Neural cell (in vitro differentiated cells): ENCODE measurements at regions not wholly inside any gene's neighbourhood (a gene's known extent, or its start where the extent isn't known, plus 50 kb on each side); places are given as distances from the start of the nearest gene placed in this dataset.

Source experiments
- H2AFZ ChIP-seq: fragments of 200-600, 300-800 bp; sonication (generic), shearing (Covaris generic); 2 replicates; pipeline ENCODE4 v1.6.0; 2014; ENCODE audit warnings: low read depth, mild to moderate bottlenecking, antibody characterized with exemption, low read length, moderate library complexity
- H3F3A ChIP-seq: fragments of 200-600 bp; shearing (Covaris generic); 2 replicates; pipeline ENCODE4 v1.6.1; 2016; ENCODE audit warnings: mild to moderate bottlenecking, moderate library complexity, mixed read lengths, antibody characterized with exemption, low read length; ENCODE audit not compliant: insufficient read depth, poor library complexity, severe bottlenecking
- H3K27ac ChIP-seq: fragments of 200-600, 300-800 bp; sonication (generic), shearing (Covaris generic); 2 replicates; pipeline ENCODE4 v1.5.1; 2014; ENCODE audit warnings: mild to moderate bottlenecking, low read length, moderate library complexity
- H3K27me3 ChIP-seq: fragments of 300-800, 200-600 bp; sonication (generic), shearing (Covaris generic); 2 replicates; pipeline ENCODE4 v1.6.0; 2014; ENCODE audit warnings: mild to moderate bottlenecking, low read depth, low read length, moderate library complexity; ENCODE audit not compliant: insufficient read depth
- H3K36me3 ChIP-seq: fragments of 300-800, 200-600 bp; sonication (generic), shearing (Covaris generic); 2 replicates; pipeline ENCODE4 v1.5.1; 2014; ENCODE audit warnings: mild to moderate bottlenecking, antibody characterized with exemption, low read length, moderate library complexity; ENCODE audit not compliant: insufficient read depth
- H3K4me2 ChIP-seq: fragments of 300-800, 200-600 bp; sonication (generic), shearing (Covaris generic); 2 replicates; pipeline ENCODE4 v1.6.0; 2014; ENCODE audit warnings: mild to moderate bottlenecking, low read length
- H3K4me3 ChIP-seq: fragments of 300-800, 200-600 bp; sonication (generic), shearing (Covaris generic); 2 replicates; pipeline ENCODE4 v1.5.1; 2014; ENCODE audit warnings: mild to moderate bottlenecking, low read length, moderate library complexity
- H3K79me2 ChIP-seq: fragments of 200-600 bp; shearing (Covaris generic); replicated peaks from 2 replicates; pipeline ENCODE4 v1.6.0; 2014; ENCODE audit warnings: mild to moderate bottlenecking, low read length, moderate library complexity; ENCODE audit not compliant: insufficient read depth
- H3K9ac ChIP-seq: fragments of 300-800, 200-600 bp; sonication (generic), shearing (Covaris generic); 2 replicates; pipeline ENCODE4 v1.6.1; 2016; ENCODE audit warnings: mild to moderate bottlenecking, low read length, mixed read lengths
- H3K9me2 ChIP-seq: fragments of 200-600 bp; shearing (Covaris generic); 2 replicates; pipeline ENCODE4 v1.6.1; 2016; ENCODE audit warnings: mild to moderate bottlenecking, low read length, mixed read lengths; ENCODE audit not compliant: insufficient read depth
- H3K9me3 ChIP-seq: fragments of 200-600, 300-800 bp; sonication (generic), shearing (Covaris generic); 2 replicates; pipeline ENCODE4 v1.6.1; 2016; ENCODE audit warnings: mild to moderate bottlenecking, mixed run types, low read length, moderate library complexity, mixed read lengths
- H4K20me1 ChIP-seq: fragments of 200-600 bp; shearing (Covaris generic); 2 replicates; pipeline ENCODE4 v1.6.1; 2016; ENCODE audit warnings: mild to moderate bottlenecking, mixed run types; ENCODE audit not compliant: insufficient read depth
- EP300 ChIP-seq: fragments of 450-650 bp; conservative IDR thresholded peaks from 2 replicates; pipeline ENCODE4 v1.6.1; 2014; ENCODE audit warnings: antibody characterized with exemption, mild to moderate bottlenecking, moderate library complexity; ENCODE audit not compliant: poor library complexity, severe bottlenecking
- EZH2 ChIP-seq: fragments of 200-600, 300-800 bp; shearing (Covaris generic), sonication (generic); IDR thresholded peaks from 2 replicates; pipeline ENCODE4 v1.6.1; 2014; ENCODE audit warnings: antibody characterized with exemption, low read length, borderline replicate concordance, mild to moderate bottlenecking; ENCODE audit not compliant: insufficient read depth, poor library complexity, severe bottlenecking
- MXI1 ChIP-seq: fragments of 450-650 bp; conservative IDR thresholded peaks from 2 replicates; pipeline ENCODE4 v1.6.1; 2014; ENCODE audit warnings: antibody characterized with exemption, mild to moderate bottlenecking; ENCODE audit not compliant: poor library complexity, severe bottlenecking
- POLR2AphosphoS5 ChIP-seq: IDR thresholded peaks from 2 replicates; pipeline ENCODE4 v1.6.1; 2012
- RAD21 ChIP-seq: fragments of 450-650 bp; conservative IDR thresholded peaks from 2 replicates; pipeline ENCODE4 v1.6.1; 2014; ENCODE audit warnings: antibody characterized with exemption, mild to moderate bottlenecking, moderate library complexity
- SMC3 ChIP-seq: fragments of 450-650 bp; conservative IDR thresholded peaks from 2 replicates; pipeline ENCODE4 v1.6.1; 2014; ENCODE audit warnings: antibody characterized with exemption, mild to moderate bottlenecking, moderate library complexity; ENCODE audit not compliant: poor library complexity
- TAF1 ChIP-seq: IDR thresholded peaks from 2 replicates; pipeline ENCODE4 v1.6.1; 2012; ENCODE audit warnings: low read depth
- TF ChIP-seq, protein P1 (sequence below): fragments of 450-650 bp; IDR thresholded peaks from 2 replicates; pipeline ENCODE4 v1.5.1; 2014; ENCODE audit warnings: antibody characterized with exemption, mild to moderate bottlenecking, moderate library complexity; ENCODE audit not compliant: poor library complexity, severe bottlenecking
- TF ChIP-seq, protein P2 (sequence below): IDR thresholded peaks from 2 replicates; pipeline ENCODE4 v1.6.1; 2012; ENCODE audit warnings: borderline replicate concordance

DNA sequence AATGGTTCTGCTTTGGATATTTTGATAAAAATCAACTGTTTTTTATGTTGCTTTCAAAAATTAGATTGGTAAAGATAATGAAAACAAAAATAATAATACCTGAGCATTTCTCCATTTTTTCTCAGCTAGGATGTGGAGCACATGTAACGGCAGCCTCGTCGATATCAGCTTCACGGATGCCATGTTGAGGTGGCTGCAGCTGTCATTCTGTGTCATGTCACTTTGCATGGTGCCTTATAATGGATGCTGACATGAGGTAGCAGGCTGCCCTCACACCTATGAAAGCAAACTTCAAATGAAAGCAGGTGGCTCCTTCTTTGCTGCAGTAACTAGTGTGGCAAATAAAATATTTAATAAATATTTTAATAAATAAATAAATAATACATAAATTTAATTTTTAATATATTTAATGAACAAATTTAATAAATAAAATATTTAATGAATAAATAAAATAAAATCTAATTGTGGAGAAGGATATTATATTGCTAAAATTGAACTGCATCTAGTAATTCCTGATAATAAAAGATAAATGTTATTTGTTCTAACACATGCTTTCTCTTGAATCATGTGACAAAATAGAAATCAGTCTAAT, 955.7 kb upstream of the SLC10A2 start:
- no peaks in the 10 kb centered on the region for H3F3A ChIP-seq
- H2AFZ ChIP-seq, result no peak overlapping the region
- H3K9ac ChIP-seq, result no peak overlapping the region
- TF ChIP-seq RAD21 (no peak), TAF1 (no peak), MXI1 (no peak), POLR2AphosphoS5 (peak; percentile 21), EP300 (no peak)
- TF ChIP-seq, protein P1, sequence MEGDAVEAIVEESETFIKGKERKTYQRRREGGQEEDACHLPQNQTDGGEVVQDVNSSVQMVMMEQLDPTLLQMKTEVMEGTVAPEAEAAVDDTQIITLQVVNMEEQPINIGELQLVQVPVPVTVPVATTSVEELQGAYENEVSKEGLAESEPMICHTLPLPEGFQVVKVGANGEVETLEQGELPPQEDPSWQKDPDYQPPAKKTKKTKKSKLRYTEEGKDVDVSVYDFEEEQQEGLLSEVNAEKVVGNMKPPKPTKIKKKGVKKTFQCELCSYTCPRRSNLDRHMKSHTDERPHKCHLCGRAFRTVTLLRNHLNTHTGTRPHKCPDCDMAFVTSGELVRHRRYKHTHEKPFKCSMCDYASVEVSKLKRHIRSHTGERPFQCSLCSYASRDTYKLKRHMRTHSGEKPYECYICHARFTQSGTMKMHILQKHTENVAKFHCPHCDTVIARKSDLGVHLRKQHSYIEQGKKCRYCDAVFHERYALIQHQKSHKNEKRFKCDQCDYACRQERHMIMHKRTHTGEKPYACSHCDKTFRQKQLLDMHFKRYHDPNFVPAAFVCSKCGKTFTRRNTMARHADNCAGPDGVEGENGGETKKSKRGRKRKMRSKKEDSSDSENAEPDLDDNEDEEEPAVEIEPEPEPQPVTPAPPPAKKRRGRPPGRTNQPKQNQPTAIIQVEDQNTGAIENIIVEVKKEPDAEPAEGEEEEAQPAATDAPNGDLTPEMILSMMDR, result no peak
- TF ChIP-seq, protein P2, sequence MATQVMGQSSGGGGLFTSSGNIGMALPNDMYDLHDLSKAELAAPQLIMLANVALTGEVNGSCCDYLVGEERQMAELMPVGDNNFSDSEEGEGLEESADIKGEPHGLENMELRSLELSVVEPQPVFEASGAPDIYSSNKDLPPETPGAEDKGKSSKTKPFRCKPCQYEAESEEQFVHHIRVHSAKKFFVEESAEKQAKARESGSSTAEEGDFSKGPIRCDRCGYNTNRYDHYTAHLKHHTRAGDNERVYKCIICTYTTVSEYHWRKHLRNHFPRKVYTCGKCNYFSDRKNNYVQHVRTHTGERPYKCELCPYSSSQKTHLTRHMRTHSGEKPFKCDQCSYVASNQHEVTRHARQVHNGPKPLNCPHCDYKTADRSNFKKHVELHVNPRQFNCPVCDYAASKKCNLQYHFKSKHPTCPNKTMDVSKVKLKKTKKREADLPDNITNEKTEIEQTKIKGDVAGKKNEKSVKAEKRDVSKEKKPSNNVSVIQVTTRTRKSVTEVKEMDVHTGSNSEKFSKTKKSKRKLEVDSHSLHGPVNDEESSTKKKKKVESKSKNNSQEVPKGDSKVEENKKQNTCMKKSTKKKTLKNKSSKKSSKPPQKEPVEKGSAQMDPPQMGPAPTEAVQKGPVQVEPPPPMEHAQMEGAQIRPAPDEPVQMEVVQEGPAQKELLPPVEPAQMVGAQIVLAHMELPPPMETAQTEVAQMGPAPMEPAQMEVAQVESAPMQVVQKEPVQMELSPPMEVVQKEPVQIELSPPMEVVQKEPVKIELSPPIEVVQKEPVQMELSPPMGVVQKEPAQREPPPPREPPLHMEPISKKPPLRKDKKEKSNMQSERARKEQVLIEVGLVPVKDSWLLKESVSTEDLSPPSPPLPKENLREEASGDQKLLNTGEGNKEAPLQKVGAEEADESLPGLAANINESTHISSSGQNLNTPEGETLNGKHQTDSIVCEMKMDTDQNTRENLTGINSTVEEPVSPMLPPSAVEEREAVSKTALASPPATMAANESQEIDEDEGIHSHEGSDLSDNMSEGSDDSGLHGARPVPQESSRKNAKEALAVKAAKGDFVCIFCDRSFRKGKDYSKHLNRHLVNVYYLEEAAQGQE, result no peak
- no peak overlapping the region for H3K4me3 ChIP-seq
- H3K9me3 ChIP-seq, result no peaks in the 10 kb centered on the region
- H3K36me3 ChIP-seq, result no peaks in the 10 kb centered on the region
- H4K20me1 ChIP-seq, result no peaks in the 10 kb centered on the region
- H3K27me3 ChIP-seq, result no peaks in the 10 kb centered on the region
- no peak overlapping the region for H3K27ac ChIP-seq
- H3K79me2 ChIP-seq, result no peaks in the 10 kb centered on the region
- no peak overlapping the region for H3K4me2 ChIP-seq
- H3K9me2 ChIP-seq, result no peaks in the 10 kb centered on the region

DNA sequence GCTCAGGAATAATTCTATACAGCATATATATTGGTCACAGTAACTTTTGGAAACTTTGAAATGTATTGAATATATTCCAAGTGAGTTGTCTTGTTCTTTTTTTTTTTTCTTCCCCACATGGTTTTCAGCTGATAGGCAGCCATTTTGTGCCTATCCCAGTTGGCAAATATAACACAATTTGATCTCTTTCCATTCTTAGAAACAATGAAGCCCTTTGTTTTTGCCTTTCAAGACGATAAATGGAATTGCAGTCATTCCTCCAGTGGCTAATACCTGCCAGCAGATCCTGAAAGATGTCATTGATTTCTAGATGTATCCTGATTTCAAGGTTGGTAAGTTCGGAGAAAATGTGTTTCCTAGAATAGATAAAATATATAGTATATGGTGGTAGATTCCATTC, 951.1 kb upstream of the SLC10A2 start:
- no peak overlapping the region for H2AFZ ChIP-seq

More for the DNA sequence above, 951.1 kb upstream of the SLC10A2 start:
- Histone ChIP-seq H3K9me2 (no peaks in the 10 kb centered on the region), H3F3A (no peaks in the 10 kb centered on the region), H3K9me3 (no peaks in the 10 kb centered on the region), H3K36me3 (no peaks in the 10 kb centered on the region), H3K9ac (no peak overlapping the region), H4K20me1 (no peaks in the 10 kb centered on the region), H3K27ac (no peak overlapping the region), H3K27me3 (no peaks in the 10 kb centered on the region), H3K4me2 (no peak overlapping the region), H3K4me3 (no peak overlapping the region), H3K79me2 (no peaks in the 10 kb centered on the region)
- no peak for TF ChIP-seq RAD21
- TF ChIP-seq TAF1, result no peak
- TF ChIP-seq POLR2AphosphoS5, result no peak
- no peak for TF ChIP-seq SMC3
- TF ChIP-seq EP300, result no peak
- TF ChIP-seq EZH2, result no peak
- TF ChIP-seq MXI1, result no peak
- TF ChIP-seq, protein P1, result no peak
- TF ChIP-seq, protein P2, result no peak
